Cardiac septum (tissue), 1 donor: ENCODE measurements at regions not wholly inside any gene's neighbourhood (a gene's known extent, or its start where the extent isn't known, plus 50 kb on each side); places are given as distances from the start of the nearest gene placed in this dataset.
A peak's percentile ranks its signal among the peaks of the same experiment; 100 is the strongest.

Experiments used
- DNase-seq: peaks from one replicate; pipeline ENCODE4 v3.0.0-alpha.2; 2020; ENCODE audit warnings: low spot score
- intact Hi-C: fragments of 100-400 bp; cut with DNase I; formaldehyde crosslinking; loops from one replicate; pipeline ENCODE4 v1.14.0; 2022
- donor health status: DM: no; HTN: no; CAD: no.

- intact Hi-C loops, result loop anchor here (5.0 kb wide), 2 partner anchors 71 to 291 kb away; partner anchors contain the start of gene GSE1
- DNase-seq, result peak; percentile 94
Observed at GRCh38 chr16:85321509-85322271, 209.4 kb upstream of the CIBAR2 start.

GRCh38 chr16:85323230-85323960, 211.1 kb upstream of the CIBAR2 start:
- DNase-seq, result no peak
- intact Hi-C loops, result loop anchor here (5.0 kb wide), 2 partner anchors 69 to 289 kb away; partner anchors contain the start of gene GSE1

- intact Hi-C loops, result loop anchor here (5.0 kb wide), 2 partner anchors 68 to 288 kb away; partner anchors contain the start of gene GSE1
Observed at GRCh38 chr16:85323961-85324253, 211.6 kb upstream of the CIBAR2 start.

DNA sequence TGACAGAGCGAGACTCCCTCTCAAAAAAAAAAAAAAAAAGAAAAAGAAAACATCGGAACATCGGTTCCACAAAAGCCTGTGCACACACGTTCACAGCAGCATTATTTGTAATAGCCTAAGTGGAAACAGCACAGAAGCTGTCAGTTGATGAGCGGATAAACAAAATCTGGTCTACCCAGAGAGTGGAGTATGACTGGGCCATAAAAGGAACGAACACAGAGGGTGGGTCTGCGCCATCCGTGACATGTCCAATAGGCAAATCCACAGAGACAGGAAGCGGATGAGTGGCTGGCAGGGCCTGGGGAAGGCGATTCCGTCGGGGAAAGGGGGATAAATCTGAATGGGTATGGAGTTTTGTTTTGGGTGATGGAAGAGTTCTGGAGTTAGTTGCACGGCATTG, 212.2 kb upstream of the CIBAR2 start:
- intact Hi-C loops, result loop anchor here (5.0 kb wide), 2 partner anchors 68 to 288 kb away; partner anchors contain the start of gene GSE1
- no peak for DNase-seq

More at GRCh38 chr16:85323961-85324253, 211.6 kb upstream of the CIBAR2 start:
- no peak for DNase-seq

DNA sequence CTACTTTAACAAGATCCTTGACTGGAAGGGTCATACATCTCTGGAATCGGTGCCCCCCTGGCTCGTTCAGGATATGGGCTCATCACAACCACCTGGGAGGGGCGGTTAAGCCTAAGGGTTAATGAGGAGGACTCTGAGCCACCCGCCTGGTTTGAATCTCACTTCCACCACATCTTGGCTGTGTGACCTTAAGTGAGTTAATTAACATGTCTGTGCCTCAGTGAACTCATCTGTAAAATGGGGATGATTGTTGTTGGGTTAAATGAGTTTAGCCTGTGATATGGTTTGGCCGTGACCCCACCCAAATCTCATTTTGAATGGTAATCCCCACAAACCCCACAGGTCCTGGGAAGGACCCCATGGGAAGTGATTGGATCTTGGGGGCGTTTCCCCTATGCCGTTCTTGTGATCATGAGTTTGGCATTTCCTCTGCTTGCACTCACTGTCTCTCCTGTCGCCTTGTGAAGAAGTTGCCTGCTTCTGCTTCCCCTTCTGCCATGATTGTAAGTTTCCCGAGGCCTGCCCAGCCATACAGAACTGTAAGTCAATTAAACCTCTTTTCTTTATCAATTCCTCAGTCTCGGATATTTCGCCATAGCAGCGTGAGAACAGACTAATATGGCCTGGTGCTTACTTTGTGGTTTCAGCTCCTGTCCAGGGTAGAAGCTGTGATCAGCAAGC, 214.0 kb upstream of the CIBAR2 start:
- intact Hi-C loops, result no loop called here
- no peak for DNase-seq

- DNase-seq, result no peak
- intact Hi-C loops, result no loop called here
Observed at GRCh38 chr16:85326794-85327181, 214.5 kb upstream of the CIBAR2 start.

DNA sequence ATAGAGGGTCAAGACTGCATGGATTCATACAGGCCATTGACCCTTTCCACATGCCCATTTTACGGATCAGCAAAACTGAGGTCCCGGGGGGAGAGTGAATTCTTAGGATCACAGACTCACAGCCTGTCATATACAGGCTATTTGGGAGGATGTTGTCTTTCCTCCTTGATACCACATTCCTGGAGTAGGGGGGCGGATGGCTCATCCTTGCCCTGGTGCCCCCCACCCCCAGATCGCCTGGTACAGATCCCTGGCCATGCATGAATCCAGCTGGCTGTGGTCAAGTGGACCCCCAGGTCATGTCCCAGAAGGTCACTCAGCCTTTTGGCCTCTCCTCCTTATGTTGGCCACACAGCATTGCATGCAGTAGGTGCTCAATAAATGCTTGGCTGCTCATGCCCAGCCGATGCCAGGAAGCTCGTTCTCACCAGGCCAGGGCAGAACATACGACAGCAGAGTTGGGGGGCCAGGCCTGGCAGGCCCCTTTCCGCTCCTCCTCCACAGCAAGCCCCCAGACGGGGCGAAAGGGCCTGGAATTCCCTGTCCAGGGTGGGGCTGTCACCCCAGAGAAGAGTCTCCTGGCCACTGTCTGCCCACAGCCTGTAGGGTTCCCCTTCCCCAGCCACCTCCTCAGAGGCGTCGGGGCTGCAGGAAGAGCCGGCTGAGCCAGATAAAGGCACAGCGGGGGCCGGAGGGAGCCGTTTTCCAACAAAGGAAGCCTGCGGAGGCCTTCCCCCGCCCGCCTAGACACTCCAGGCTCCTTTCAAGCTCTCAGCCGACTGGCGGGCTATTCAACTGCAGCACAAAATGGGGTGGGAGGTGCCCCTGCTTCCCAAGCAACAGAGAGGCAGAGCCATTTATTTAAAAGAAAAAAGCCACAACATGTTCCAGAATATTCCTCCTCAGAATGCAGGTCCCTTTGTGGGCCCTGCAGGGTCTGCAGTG, 215.7 kb upstream of the CIBAR2 start:
- no peak for DNase-seq
- intact Hi-C loops, result no loop called here

GRCh38 chr16:85328676-85329058, 216.4 kb upstream of the CIBAR2 start:
- intact Hi-C loops, result no loop called here
- no peak for DNase-seq

DNA sequence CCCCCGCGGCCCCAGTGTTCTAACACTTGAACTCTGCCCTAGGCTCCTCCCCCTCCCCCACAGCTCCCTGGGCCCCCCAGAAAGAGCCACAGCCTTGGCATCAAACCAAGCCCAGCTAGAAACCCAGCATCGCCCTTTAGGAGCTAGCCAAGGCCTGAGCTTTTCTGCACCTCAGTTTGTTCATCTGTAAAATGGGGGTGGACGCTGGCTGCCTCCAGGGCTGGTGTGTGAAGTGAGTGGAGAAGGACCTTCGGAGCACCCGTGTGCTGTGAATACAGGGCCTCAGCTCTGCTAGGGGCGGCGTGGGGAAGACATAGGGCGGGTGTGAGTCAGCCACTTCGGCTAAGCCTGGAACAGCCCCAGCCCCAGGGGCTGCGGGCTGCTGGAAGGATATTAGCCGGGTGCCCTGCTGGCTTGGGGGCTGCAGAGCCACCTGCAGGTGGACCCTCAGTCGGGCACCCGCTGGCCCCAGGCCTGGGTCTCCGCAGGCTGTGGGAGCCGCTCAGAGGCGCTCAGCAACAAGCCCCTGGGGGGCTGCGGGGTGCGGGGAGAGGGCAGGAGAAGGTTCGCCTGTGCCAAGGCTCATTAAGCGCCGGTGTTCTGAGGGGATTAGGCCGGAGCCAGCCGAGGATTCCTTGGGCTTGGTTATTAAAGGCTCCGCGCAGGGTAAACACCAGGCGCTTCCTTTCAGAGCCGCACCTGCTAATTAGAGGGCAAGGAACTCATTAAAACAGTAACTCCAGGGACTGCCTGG, 217.0 kb upstream of the CIBAR2 start:
- intact Hi-C loops, result no loop called here
- no peak for DNase-seq

DNA sequence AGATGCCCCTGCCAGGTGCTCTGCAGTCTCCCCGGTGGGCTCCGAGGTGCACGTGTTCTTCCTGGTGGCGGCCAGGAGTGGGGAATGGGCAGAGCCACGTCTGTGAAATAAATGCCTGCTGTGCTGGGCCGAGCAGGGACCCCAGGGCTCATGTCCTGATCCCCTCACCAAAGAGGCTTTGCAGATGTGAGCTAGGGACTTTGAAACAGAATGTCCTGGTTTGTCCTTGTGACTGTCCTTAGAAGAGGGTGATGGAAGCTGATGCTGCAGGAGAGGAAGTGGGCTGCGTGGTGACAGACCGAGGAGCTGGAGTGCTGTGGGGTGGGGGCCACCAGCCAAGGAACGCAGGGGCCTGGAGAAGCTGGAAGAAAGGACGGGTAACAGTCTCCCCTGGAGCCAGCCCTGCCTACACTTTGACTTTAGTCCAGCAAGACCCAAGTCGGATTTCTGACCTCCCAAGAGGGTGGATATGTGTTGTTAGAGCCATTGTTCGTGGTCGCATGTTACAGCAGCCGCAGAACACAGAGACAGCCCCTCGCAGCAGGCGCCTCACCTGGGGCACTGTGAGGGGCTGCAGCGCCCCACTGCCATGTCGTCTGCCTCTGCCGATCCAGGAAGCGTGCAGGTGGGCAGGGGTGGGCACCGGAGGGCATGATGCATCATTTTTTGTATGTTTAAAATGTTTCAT, 217.9 kb upstream of the CIBAR2 start:
- no peak for DNase-seq
- intact Hi-C loops, result no loop called here

- intact Hi-C loops, result no loop called here
- DNase-seq, result no peak
Observed at GRCh38 chr16:85330694-85331188, 218.5 kb upstream of the CIBAR2 start.

DNA sequence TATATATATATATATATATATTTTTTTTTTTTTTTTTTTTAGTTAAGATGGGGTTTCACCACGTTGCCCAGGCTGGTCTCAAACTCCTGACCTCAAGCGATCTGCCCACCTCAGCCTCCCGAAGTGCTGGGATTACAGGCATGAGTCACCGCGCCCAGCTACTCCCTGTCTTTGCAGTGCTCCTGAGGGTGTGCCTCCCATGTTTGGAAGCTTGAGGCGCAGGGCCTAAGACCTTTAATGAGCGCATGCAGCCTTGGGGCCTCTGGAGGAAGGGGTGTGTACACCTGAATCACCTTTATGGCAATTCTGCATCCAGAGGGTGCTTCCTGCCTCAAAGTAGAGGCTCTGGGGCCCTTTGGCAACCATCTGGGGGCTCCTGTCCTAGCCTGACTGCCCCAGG, 219.4 kb upstream of the CIBAR2 start:
- intact Hi-C loops, result no loop called here
- DNase-seq, result no peak

GRCh38 chr16:85332175-85332574, 219.9 kb upstream of the CIBAR2 start:
- intact Hi-C loops, result no loop called here
- DNase-seq, result no peak

DNA sequence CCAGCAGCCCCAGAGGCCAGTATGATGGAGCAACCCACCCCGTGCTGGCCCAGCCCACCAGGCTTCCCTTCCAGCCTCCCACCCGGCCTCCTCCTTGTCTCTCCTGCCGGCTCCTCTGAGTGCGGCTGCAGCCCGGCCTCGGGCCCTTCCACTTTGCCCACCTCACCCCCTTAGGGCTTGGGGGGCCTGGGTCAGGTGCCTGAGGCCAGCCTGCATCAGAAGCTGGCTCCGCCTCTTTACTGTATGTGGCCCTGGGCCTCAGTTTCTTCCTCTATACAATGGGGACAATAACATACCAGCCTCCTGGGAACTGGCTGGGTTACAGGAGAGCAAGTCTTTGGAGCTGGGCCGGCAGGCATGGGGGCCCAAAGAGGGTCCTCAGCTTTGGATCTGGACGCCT, 221.1 kb upstream of the CIBAR2 start:
- intact Hi-C loops, result no loop called here
- no peak for DNase-seq

GRCh38 chr16:85333744-85334640, 221.7 kb upstream of the CIBAR2 start:
- no peak for DNase-seq
- intact Hi-C loops, result no loop called here

DNA sequence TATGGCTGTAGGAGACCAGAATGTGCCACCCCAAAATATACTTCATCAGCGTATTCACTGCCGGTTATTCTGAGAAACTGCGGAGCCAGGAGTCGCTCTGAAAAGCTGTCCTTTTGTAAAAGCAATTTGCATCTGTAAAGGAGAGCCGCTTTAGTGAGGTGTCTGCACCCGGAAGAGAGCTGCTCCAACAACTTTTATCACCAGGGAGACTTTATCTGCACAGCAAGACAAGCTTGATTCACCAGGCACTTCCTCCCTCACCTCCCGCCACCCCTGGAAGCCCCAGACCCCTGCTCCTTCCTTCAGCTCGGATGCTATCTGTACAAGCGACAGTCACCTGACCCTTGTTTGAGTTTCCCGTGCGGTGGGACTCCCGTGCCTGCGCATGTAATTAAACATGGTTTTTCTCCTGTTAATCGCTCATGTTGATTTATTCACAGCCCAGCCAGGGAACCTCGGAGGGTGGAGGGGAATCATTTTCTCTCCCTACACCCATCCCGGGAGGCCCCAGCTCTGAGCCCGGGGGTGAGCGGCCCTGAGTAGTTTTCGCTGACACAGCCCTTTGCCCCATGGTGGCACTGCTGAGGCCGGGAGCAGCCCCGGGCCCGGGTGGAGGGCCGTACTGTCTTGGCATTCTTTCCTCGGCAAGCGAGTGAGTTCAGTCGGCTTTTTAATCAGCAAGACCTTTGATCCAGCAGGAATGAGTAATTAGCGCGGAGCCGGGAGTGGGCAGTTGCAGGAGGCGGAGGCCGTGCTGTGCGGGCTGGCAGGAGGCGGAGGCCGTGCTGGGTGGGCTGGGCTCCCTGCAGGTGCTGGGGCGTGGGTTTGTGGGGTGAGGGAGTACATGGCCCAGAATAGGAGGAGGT, 222.7 kb upstream of the CIBAR2 start:
- no peak for DNase-seq
- intact Hi-C loops, result no loop called here
